Smooth muscle cell (in vitro differentiated cells): ENCODE measurements at regions not wholly inside any gene's neighbourhood (a gene's known extent, or its start where the extent isn't known, plus 50 kb on each side); places are given as distances from the start of the nearest gene placed in this dataset.

ENCODE experiments used
- DNase-seq: peaks from one replicate; lab custom pipeline; 2025; ENCODE audit not compliant: unreplicated experiment; lab: John Stamatoyannopoulos, UW
- H2AFZ ChIP-seq: fragments of 200-600 bp; sonication (generic); 2 replicates; pipeline ENCODE4 v1.6.0; 2016; ENCODE audit warnings: antibody characterized with exemption, low read depth, mild to moderate bottlenecking
- H3F3A ChIP-seq: fragments of 200-600 bp; sonication (generic); 2 replicates; pipeline ENCODE4 v1.6.0; 2017; ENCODE audit warnings: antibody characterized with exemption, low read depth
- H3K27ac ChIP-seq: fragments of 200-600 bp; sonication (generic); 2 replicates; pipeline ENCODE4 v1.5.1; 2016; ENCODE audit warnings: low read depth, mild to moderate bottlenecking
- H3K27me3 ChIP-seq: fragments of 200-600 bp; sonication (generic); 2 replicates; pipeline ENCODE4 v1.6.1; 2016; ENCODE audit warnings: low read depth, mild to moderate bottlenecking
- H3K36me3 ChIP-seq: fragments of 200-600 bp; sonication (generic); 2 replicates; pipeline ENCODE4 v1.5.1; 2016; ENCODE audit warnings: low read depth
- H3K4me1 ChIP-seq: fragments of 200-600 bp; sonication (generic); 2 replicates; pipeline ENCODE4 v1.5.1; 2016; ENCODE audit warnings: low read depth
- H3K4me2 ChIP-seq: fragments of 200-600 bp; sonication (generic); 2 replicates; pipeline ENCODE4 v1.6.0; 2016; ENCODE audit warnings: mild to moderate bottlenecking
- H3K4me3 ChIP-seq: fragments of 200-600 bp; sonication (generic); 2 replicates; pipeline ENCODE4 v1.5.1; 2016; ENCODE audit warnings: mild to moderate bottlenecking
- H3K79me2 ChIP-seq: fragments of 200-600 bp; sonication (generic); 2 replicates; pipeline ENCODE4 v1.6.0; 2016; ENCODE audit warnings: low read depth, mild to moderate bottlenecking
- H3K9ac ChIP-seq: fragments of 200-600 bp; sonication (generic); 2 replicates; pipeline ENCODE4 v1.6.0; 2016; ENCODE audit warnings: low read depth
- H3K9me3 ChIP-seq: fragments of 200-600 bp; sonication (generic); replicated peaks from 2 replicates; pipeline ENCODE4 v1.5.1; 2016; ENCODE audit warnings: low read depth
- H4K20me1 ChIP-seq: fragments of 200-600 bp; sonication (generic); 2 replicates; pipeline ENCODE4 v1.6.0; 2016; ENCODE audit warnings: low read depth
- CTCF ChIP-seq: fragments of 200-600 bp; sonication (generic); IDR thresholded peaks from 2 replicates; pipeline ENCODE4 v1.5.1; 2017; ENCODE audit warnings: borderline replicate concordance, mild to moderate bottlenecking, antibody characterized with exemption; ENCODE audit not compliant: insufficient read depth, poor library complexity, severe bottlenecking
- WGBS: methylation state at CpG from one replicate; pipeline ENCODE4 v1.1.7; 2016; ENCODE audit warnings: low lambda C conversion rate; 5-methylcytosine and 5-hydroxymethylcytosine counted together

- H3K36me3 ChIP-seq: no peaks in the 10 kb centered on the region
- H4K20me1 ChIP-seq: no peaks in the 10 kb centered on the region
- no peak overlapping the region for H3K27ac ChIP-seq
- H3K79me2 ChIP-seq: no peaks in the 10 kb centered on the region
- no peak overlapping the region for H3K4me2 ChIP-seq
- no peaks in the 10 kb centered on the region for H3F3A ChIP-seq
- H3K4me1 ChIP-seq: no peaks in the 10 kb centered on the region
- no peak for TF ChIP-seq CTCF
- H3K4me3 ChIP-seq: no peak overlapping the region
- H3K27me3 ChIP-seq: no peaks in the 10 kb centered on the region
- no peak for DNase-seq
- no peak overlapping the region for H2AFZ ChIP-seq
- H3K9ac ChIP-seq: no peak overlapping the region
- H3K9me3 ChIP-seq: no peaks in the 10 kb centered on the region
Measured at GRCh38 chr10:105611244-105611798, 970.2 kb downstream of the SORCS3 start.

GRCh38 chr10:105609451-105609850, 968.4 kb downstream of the SORCS3 start:
- no peak for TF ChIP-seq CTCF
- Histone ChIP-seq H3K9me3 (no peaks in the 10 kb centered on the region), H3K4me2 (no peak overlapping the region), H3K27me3 (no peaks in the 10 kb centered on the region), H3K4me1 (no peaks in the 10 kb centered on the region), H3K36me3 (no peaks in the 10 kb centered on the region), H4K20me1 (no peaks in the 10 kb centered on the region), H3F3A (no peaks in the 10 kb centered on the region), H3K9ac (no peak overlapping the region), H3K27ac (no peak overlapping the region), H3K79me2 (no peaks in the 10 kb centered on the region), H2AFZ (no peak overlapping the region), H3K4me3 (no peak overlapping the region)
- WGBS: 94% methylated on average over 1 of the region's 1 CpG
- no peak for DNase-seq

- Histone ChIP-seq H3F3A (no peaks in the 10 kb centered on the region), H3K4me1 (no peaks in the 10 kb centered on the region), H3K79me2 (no peaks in the 10 kb centered on the region), H2AFZ (no peak overlapping the region), H3K9me3 (no peaks in the 10 kb centered on the region), H3K9ac (no peak overlapping the region), H3K36me3 (no peaks in the 10 kb centered on the region), H3K4me3 (no peak overlapping the region), H3K27me3 (no peaks in the 10 kb centered on the region), H3K4me2 (no peak overlapping the region), H3K27ac (no peak overlapping the region), H4K20me1 (no peaks in the 10 kb centered on the region)
- no peak for DNase-seq
- no peak for TF ChIP-seq CTCF
Measured at GRCh38 chr10:105605918-105606317, 964.8 kb downstream of the SORCS3 start.

- Histone ChIP-seq H3K4me3 (no peak overlapping the region), H3K27me3 (no peaks in the 10 kb centered on the region), H3K36me3 (no peaks in the 10 kb centered on the region), H3K27ac (no peak overlapping the region), H3F3A (no peaks in the 10 kb centered on the region), H3K4me1 (no peaks in the 10 kb centered on the region), H3K79me2 (no peaks in the 10 kb centered on the region), H3K9me3 (no peaks in the 10 kb centered on the region), H2AFZ (no peak overlapping the region), H3K9ac (no peak overlapping the region), H4K20me1 (no peaks in the 10 kb centered on the region), H3K4me2 (no peak overlapping the region)
- 93% methylated on average over 3 of the region's 3 CpGs for WGBS
- TF ChIP-seq CTCF: no peak
- no peak for DNase-seq
Measured at GRCh38 chr10:105605104-105605503, 964.0 kb downstream of the SORCS3 start.
